GM19035 (cell line): ENCODE measurements at regions not wholly inside any gene's neighbourhood (a gene's known extent, or its start where the extent isn't known, plus 50 kb on each side); places are given as distances from the start of the nearest gene placed in this dataset.
"Not testable (repeated sequence)": the region's sequence is repeated elsewhere in the genome, so short reads cannot be mapped to it uniquely, and the experiment has no call there.

Experiments used
- ATAC-seq: cut with Tn5 transposase; IDR thresholded peaks from one replicate; pipeline ENCODE4 v1.9.1; 2021; ENCODE audit not compliant: unreplicated experiment

- ATAC-seq: no peak
Observed at GRCh38 chr6:160804639-160805038, 102.6 kb downstream of the PLG start.

- no peak for ATAC-seq
Observed at GRCh38 chr6:160808263-160808662, 106.2 kb downstream of the PLG start.

- ATAC-seq: no peak
Observed at GRCh38 chr6:160810238-160810637, 108.2 kb downstream of the PLG start.

GRCh38 chr6:160812097-160812496 lies 110.1 kb downstream of the PLG start:
- ATAC-seq: no peak

- no peak for ATAC-seq
Observed at GRCh38 chr6:160818934-160819333, 116.9 kb downstream of the PLG start.

GRCh38 chr6:160820661-160821060 lies 118.6 kb downstream of the PLG start:
- not testable (repeated sequence) for ATAC-seq

- ATAC-seq: no peak
Observed at GRCh38 chr6:160831739-160832138, 129.7 kb downstream of the PLG start.

GRCh38 chr6:160832422-160832821 lies 130.4 kb downstream of the PLG start:
- no peak for ATAC-seq

- no peak for ATAC-seq
Observed at GRCh38 chr6:160837146-160837545, 135.1 kb downstream of the PLG start.

GRCh38 chr6:160851031-160851430 lies 140.5 kb upstream of the MAP3K4 start:
- ATAC-seq: no peak

- ATAC-seq: no peak
Observed at GRCh38 chr6:160853946-160854345, 137.6 kb upstream of the MAP3K4 start.

- no peak for ATAC-seq
Observed at GRCh38 chr6:160858886-160859285, 132.7 kb upstream of the MAP3K4 start.

- ATAC-seq: no peak
Observed at GRCh38 chr6:160859822-160860221, 131.7 kb upstream of the MAP3K4 start.

- ATAC-seq: no peak
Observed at GRCh38 chr6:160861824-160862223, 129.7 kb upstream of the MAP3K4 start.

GRCh38 chr6:160863782-160864181 lies 127.8 kb upstream of the MAP3K4 start:
- no peak for ATAC-seq

- no peak for ATAC-seq
Observed at GRCh38 chr6:160871320-160871719, 120.2 kb upstream of the MAP3K4 start.

- ATAC-seq: no peak
Observed at GRCh38 chr6:160881148-160881808, 110.3 kb upstream of the MAP3K4 start.

GRCh38 chr6:160882006-160882405 lies 109.6 kb upstream of the MAP3K4 start:
- no peak for ATAC-seq

- ATAC-seq: no peak
Observed at GRCh38 chr6:160882791-160883279, 108.7 kb upstream of the MAP3K4 start.

GRCh38 chr6:160883560-160883959 lies 108.0 kb upstream of the MAP3K4 start:
- no peak for ATAC-seq

GRCh38 chr6:160883999-160884398 lies 107.6 kb upstream of the MAP3K4 start:
- ATAC-seq: no peak

GRCh38 chr6:160889148-160889547 lies 102.4 kb upstream of the MAP3K4 start:
- not testable (repeated sequence) for ATAC-seq

- ATAC-seq: no peak
Observed at GRCh38 chr6:160891690-160892089, 99.9 kb upstream of the MAP3K4 start.
